ENCODE measurements at regions not wholly inside any gene's neighbourhood (a gene's known extent, or its start where the extent isn't known, plus 50 kb on each side); places are given as distances from the start of the nearest gene placed in this dataset.

GRCh38 chr21:27164208-27165177 lies 197.6 kb upstream of the ADAMTS5 start:
- Histone ChIP-seq H3K27ac (ENCODE audit: low read length) (no peak overlapping the region), H3K4me1 (ENCODE audit: control insufficient read depth, insufficient read depth, low read length) (no peaks in the 10 kb centered on the region), H3K27me3 (ENCODE audit: control insufficient read depth, insufficient read depth, low read length) (no peaks in the 10 kb centered on the region), H3K4me3 (ENCODE audit: low read depth in 2 of 2, low read length in 2 of 2) (no peak overlapping the region), H3K9me3 (ENCODE audit: control insufficient read depth, insufficient read depth, low read depth, low read length) (no peaks in the 10 kb centered on the region), H3K36me3 (ENCODE audit: control insufficient read depth, insufficient read depth, low read length) (no peaks in the 10 kb centered on the region)
- DNase-seq (ENCODE audit: low read depth, low spot score) (no peak), ATAC-seq (no peak)
- ChIA-PET POLR2A (no interaction called here), CTCF (no interaction called here)
- TF ChIP-seq CTCF (IDR thresholded peaks at IDR 0.05) = no peak
- no peak for TF ChIP-seq REST (IDR thresholded peaks at IDR 0.05; ENCODE audit: insufficient read depth in 1 of 2, low read depth in 2 of 2, low read length in 1 of 2)
- no peak for TF ChIP-seq SIN3A (IDR thresholded peaks at IDR 0.05; ENCODE audit: borderline replicate concordance, insufficient read depth, low read depth, low read length)
- TF ChIP-seq TCF7L2 (IDR thresholded peaks at IDR 0.05; ENCODE audit: low read depth, low read length) = no peak
- no peak for TF ChIP-seq POLR2AphosphoS5 (IDR thresholded peaks at IDR 0.05; ENCODE audit: low read depth, low read length)
- in situ Hi-C loops (cut with HindIII; ENCODE audit: low pct_unique_long_range_greater_than_20kb, low sequenced_read_pairs) (no loop called here), intact Hi-C loops (cut with micrococcal nuclease; ENCODE audit: unreplicated experiment) (no loop called here)
- BruUV-seq (replicated peaks) = no TSS peak

GRCh38 chr21:27158967-27159366 lies 192.1 kb upstream of the ADAMTS5 start:
- CTCF ChIA-PET = no interaction called here
- H3K9me3 ChIP-seq (ENCODE audit: control insufficient read depth, insufficient read depth, low read depth, low read length) = no peaks in the 10 kb centered on the region
- in situ Hi-C loops (cut with HindIII; ENCODE audit: low pct_unique_long_range_greater_than_20kb, low sequenced_read_pairs) (no loop called here), intact Hi-C loops (cut with micrococcal nuclease; ENCODE audit: unreplicated experiment) (no loop called here)
- BruUV-seq (replicated peaks) = no TSS peak
- TF ChIP-seq TCF7L2 (IDR thresholded peaks at IDR 0.05; ENCODE audit: low read depth, low read length) (no peak), SIN3A (IDR thresholded peaks at IDR 0.05; ENCODE audit: borderline replicate concordance, insufficient read depth, low read depth, low read length) (no peak), CTCF (IDR thresholded peaks at IDR 0.05) (no peak), REST (IDR thresholded peaks at IDR 0.05; ENCODE audit: insufficient read depth in 1 of 2, low read depth in 2 of 2, low read length in 1 of 2) (no peak), POLR2AphosphoS5 (IDR thresholded peaks at IDR 0.05; ENCODE audit: low read depth, low read length) (no peak)
- no peak for ATAC-seq
- H3K36me3 ChIP-seq (ENCODE audit: control insufficient read depth, insufficient read depth, low read length) = no peaks in the 10 kb centered on the region
- H3K27ac ChIP-seq (ENCODE audit: low read length) = no peak overlapping the region
- POLR2A ChIA-PET = no interaction called here
- no peak overlapping the region for H3K4me3 ChIP-seq (ENCODE audit: low read depth in 2 of 2, low read length in 2 of 2)
- no peak for DNase-seq (ENCODE audit: low read depth, low spot score)
- no peaks in the 10 kb centered on the region for H3K27me3 ChIP-seq (ENCODE audit: control insufficient read depth, insufficient read depth, low read length)
- no peaks in the 10 kb centered on the region for H3K4me1 ChIP-seq (ENCODE audit: control insufficient read depth, insufficient read depth, low read length)
